OCI-LY7 (cell line): ENCODE measurements at regions not wholly inside any gene's neighbourhood (a gene's known extent, or its start where the extent isn't known, plus 50 kb on each side); places are given as distances from the start of the nearest gene placed in this dataset.

ENCODE experiments used
- BruUV-seq: library from RNA; stranded (reverse); fragments of 400-500 nt; replicated peaks from 2 replicates; lab custom pipeline; 2021; lab: Mats Ljungman, UMichigan
- CTCF ChIA-PET: fragments of 300-600 bp; sonication (Branson Sonifier 250); formaldehyde crosslinking; loops from one replicate; lab custom pipeline; 2022; ENCODE audit warnings: antibody characterized with exemption; ENCODE audit not compliant: unreplicated experiment; lab: Charles Lee
- POLR2A ChIA-PET: fragments of 300-600 bp; sonication (Branson Sonifier 250); formaldehyde crosslinking; loops from one replicate; lab custom pipeline; 2022; ENCODE audit warnings: antibody characterized with exemption; lab: Charles Lee
- DNase-seq: peaks from one replicate; pipeline ENCODE4 v3.0.0-alpha.2; 2015; ENCODE audit warnings: low spot score
- H2AFZ ChIP-seq: fragments of 200-600 bp; sonication (generic), shearing (Covaris generic); 2 replicates; pipeline ENCODE4 v1.6.1; 2014; ENCODE audit warnings: mild to moderate bottlenecking, antibody characterized with exemption, low read length, moderate library complexity
- H3K27ac ChIP-seq: fragments of 200-600 bp; sonication (generic); 2 replicates; pipeline ENCODE4 v1.5.1; 2014; ENCODE audit warnings: mixed run types, low read depth, mild to moderate bottlenecking, moderate library complexity, low read length, inconsistent platforms; ENCODE audit not compliant: poor library complexity, severe bottlenecking
- H3K36me3 ChIP-seq: fragments of 200-600 bp; sonication (generic); 2 replicates; pipeline ENCODE4 v1.6.1; 2014; ENCODE audit warnings: mild to moderate bottlenecking, antibody characterized with exemption, low read length, moderate library complexity, mixed read lengths; ENCODE audit not compliant: insufficient read depth
- H3K4me1 ChIP-seq: fragments of 200-600 bp; sonication (generic); 2 replicates; pipeline ENCODE4 v1.5.1; 2014; ENCODE audit warnings: mild to moderate bottlenecking, low read length; ENCODE audit not compliant: insufficient read depth, poor library complexity, severe bottlenecking
- H3K4me2 ChIP-seq: fragments of 200-600 bp; sonication (generic); 2 replicates; pipeline ENCODE4 v1.6.1; 2014; ENCODE audit warnings: mild to moderate bottlenecking, low read length
- H3K4me3 ChIP-seq: fragments of 200-600 bp; sonication (generic); 2 replicates; pipeline ENCODE4 v1.5.1; 2014; ENCODE audit warnings: mild to moderate bottlenecking, low read depth, low read length; ENCODE audit not compliant: poor library complexity, severe bottlenecking
- H3K79me2 ChIP-seq: fragments of 200-600 bp; sonication (generic); 2 replicates; pipeline ENCODE4 v1.6.1; 2016; ENCODE audit warnings: low read depth, mild to moderate bottlenecking, low read length, moderate library complexity, mixed read lengths; ENCODE audit not compliant: insufficient read depth
- H3K9me2 ChIP-seq: fragments of 200-600 bp; sonication (generic); 2 replicates; pipeline ENCODE4 v1.6.1; 2016; ENCODE audit warnings: mild to moderate bottlenecking, low read length, mixed read lengths; ENCODE audit not compliant: insufficient read depth
- H3K9me3 ChIP-seq: fragments of 200-600 bp; sonication (generic); 2 replicates; pipeline ENCODE4 v1.6.1; 2014; ENCODE audit warnings: mild to moderate bottlenecking, mixed run types, low read length, mixed read lengths
- H4K20me1 ChIP-seq: fragments of 200-600 bp; sonication (generic); 2 replicates; pipeline ENCODE4 v1.6.1; 2014; ENCODE audit warnings: mild to moderate bottlenecking, antibody characterized with exemption, low read length, moderate library complexity, mixed read lengths; ENCODE audit not compliant: insufficient read depth
- EZH2phosphoT487 ChIP-seq: fragments of 200-600 bp; sonication (generic); IDR thresholded peaks from 2 replicates; pipeline ENCODE4 v1.6.1; 2018; ENCODE audit warnings: low read depth, borderline replicate concordance, mild to moderate bottlenecking, mixed run types, antibody characterized with exemption, low read length, moderate library complexity, mixed read lengths
- intact Hi-C: fragments of 100-400 bp; cut with micrococcal nuclease; formaldehyde crosslinking; loops from one replicate; pipeline ENCODE4 v1.10.0; 2022; ENCODE audit not compliant: unreplicated experiment
- TF ChIP-seq, protein P1 (sequence below): fragments of 200-600 bp; sonication (generic); conservative IDR thresholded peaks from 2 replicates; pipeline ENCODE4 v1.5.1; 2014; ENCODE audit warnings: mild to moderate bottlenecking, antibody characterized with exemption, low read length, moderate library complexity, mixed read lengths

DNA sequence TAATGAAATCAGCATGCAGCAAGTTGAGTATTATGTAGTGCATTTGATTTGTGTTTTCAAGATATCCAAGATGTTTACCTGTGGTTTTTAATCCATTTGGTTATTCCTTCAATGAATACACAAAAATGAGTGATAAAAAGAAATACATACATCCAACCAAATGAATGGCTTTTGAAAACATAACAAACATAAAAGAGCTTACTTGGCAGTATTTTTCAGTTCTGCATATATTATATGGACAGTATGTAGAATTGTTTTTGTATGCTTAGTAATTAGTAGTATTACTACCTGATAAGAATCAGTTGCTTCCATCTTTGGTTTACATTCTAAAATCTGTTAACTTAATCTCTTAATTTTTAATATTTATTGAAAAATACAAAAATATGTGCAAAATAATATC lies 908.9 kb upstream of the AGA start:
- H3K9me2 ChIP-seq, result no peaks in the 10 kb centered on the region
- H3K4me3 ChIP-seq, result no peak overlapping the region
- no peaks in the 10 kb centered on the region for H3K36me3 ChIP-seq
- no peaks in the 10 kb centered on the region for H3K79me2 ChIP-seq
- TF ChIP-seq EZH2phosphoT487, result no peak
- TF ChIP-seq, protein P1, sequence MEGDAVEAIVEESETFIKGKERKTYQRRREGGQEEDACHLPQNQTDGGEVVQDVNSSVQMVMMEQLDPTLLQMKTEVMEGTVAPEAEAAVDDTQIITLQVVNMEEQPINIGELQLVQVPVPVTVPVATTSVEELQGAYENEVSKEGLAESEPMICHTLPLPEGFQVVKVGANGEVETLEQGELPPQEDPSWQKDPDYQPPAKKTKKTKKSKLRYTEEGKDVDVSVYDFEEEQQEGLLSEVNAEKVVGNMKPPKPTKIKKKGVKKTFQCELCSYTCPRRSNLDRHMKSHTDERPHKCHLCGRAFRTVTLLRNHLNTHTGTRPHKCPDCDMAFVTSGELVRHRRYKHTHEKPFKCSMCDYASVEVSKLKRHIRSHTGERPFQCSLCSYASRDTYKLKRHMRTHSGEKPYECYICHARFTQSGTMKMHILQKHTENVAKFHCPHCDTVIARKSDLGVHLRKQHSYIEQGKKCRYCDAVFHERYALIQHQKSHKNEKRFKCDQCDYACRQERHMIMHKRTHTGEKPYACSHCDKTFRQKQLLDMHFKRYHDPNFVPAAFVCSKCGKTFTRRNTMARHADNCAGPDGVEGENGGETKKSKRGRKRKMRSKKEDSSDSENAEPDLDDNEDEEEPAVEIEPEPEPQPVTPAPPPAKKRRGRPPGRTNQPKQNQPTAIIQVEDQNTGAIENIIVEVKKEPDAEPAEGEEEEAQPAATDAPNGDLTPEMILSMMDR, result no peak
- H3K4me2 ChIP-seq, result no peak overlapping the region
- POLR2A ChIA-PET, result interaction anchor here (0.6 kb wide), 1 partner anchor 945 kb away, joined by 4 read pairs; no protein-coding TSS in a partner anchor
- no peak overlapping the region for H3K27ac ChIP-seq
- no peaks in the 10 kb centered on the region for H3K4me1 ChIP-seq
- no peaks in the 10 kb centered on the region for H4K20me1 ChIP-seq
- intact Hi-C loops, result no loop called here
- CTCF ChIA-PET, result no interaction called here
- DNase-seq, result no peak
- H3K9me3 ChIP-seq, result no peaks in the 10 kb centered on the region
- no peak overlapping the region for H2AFZ ChIP-seq
- BruUV-seq, result no TSS peak

DNA sequence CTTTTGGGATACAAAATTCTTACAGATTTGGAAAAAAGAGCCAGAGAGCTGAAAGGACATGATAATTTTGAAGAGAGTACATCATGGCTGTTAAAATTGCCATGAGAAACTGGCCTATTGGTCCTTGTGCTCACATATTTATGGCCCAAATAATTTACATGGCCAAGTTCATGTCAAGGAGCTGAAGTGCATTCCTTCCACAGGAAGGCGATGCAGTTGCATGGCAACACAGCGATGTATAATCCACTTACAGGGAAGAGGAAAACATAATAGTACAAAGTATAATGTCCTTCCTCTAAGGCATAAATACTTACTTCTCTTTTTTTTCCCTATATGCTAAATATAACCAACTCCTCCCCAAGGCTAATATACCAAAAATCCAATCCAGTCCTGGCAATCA lies 914.5 kb upstream of the AGA start:
- CTCF ChIA-PET, result no interaction called here
- no peaks in the 10 kb centered on the region for H3K79me2 ChIP-seq
- no peaks in the 10 kb centered on the region for H3K9me2 ChIP-seq
- no peak for DNase-seq
- no peak overlapping the region for H2AFZ ChIP-seq
- H4K20me1 ChIP-seq, result no peaks in the 10 kb centered on the region
- no peak overlapping the region for H3K27ac ChIP-seq
- H3K36me3 ChIP-seq, result no peaks in the 10 kb centered on the region
- TF ChIP-seq EZH2phosphoT487, result no peak
- TF ChIP-seq, protein P1, result no peak
- H3K9me3 ChIP-seq, result no peaks in the 10 kb centered on the region
- H3K4me1 ChIP-seq, result no peaks in the 10 kb centered on the region
- no peak overlapping the region for H3K4me2 ChIP-seq
- no peak overlapping the region for H3K4me3 ChIP-seq
- no TSS peak for BruUV-seq
- POLR2A ChIA-PET, result no interaction called here
- intact Hi-C loops, result no loop called here

DNA sequence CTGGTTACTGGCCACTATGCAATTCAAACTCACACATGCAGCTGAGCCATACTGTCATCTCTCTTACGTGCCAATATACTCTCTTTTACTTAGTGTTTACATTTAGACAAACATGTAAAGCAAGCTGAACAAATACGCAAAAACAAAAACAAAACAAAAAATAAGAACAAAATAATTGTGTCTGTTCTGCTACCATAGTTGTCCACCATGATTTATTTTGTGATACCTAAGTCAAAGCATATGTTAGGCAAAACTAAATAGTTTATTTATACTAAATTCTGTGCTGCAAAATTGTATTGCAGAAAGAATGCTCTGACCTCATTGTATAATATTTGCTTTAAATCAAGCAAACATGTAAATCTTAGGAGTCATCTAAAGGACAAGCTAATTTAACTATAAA lies 943.2 kb upstream of the AGA start:
- CTCF ChIA-PET, result no interaction called here
- no peak overlapping the region for H3K27ac ChIP-seq
- no peak overlapping the region for H2AFZ ChIP-seq
- intact Hi-C loops, result no loop called here
- H3K36me3 ChIP-seq, result no peaks in the 10 kb centered on the region
- no peaks in the 10 kb centered on the region for H4K20me1 ChIP-seq
- TF ChIP-seq, protein P1, result no peak
- no peak for TF ChIP-seq EZH2phosphoT487
- POLR2A ChIA-PET, result no interaction called here
- H3K4me1 ChIP-seq, result no peaks in the 10 kb centered on the region
- H3K4me3 ChIP-seq, result no peak overlapping the region
- no peak for DNase-seq
- no TSS peak for BruUV-seq
- H3K9me2 ChIP-seq, result no peaks in the 10 kb centered on the region
- no peaks in the 10 kb centered on the region for H3K79me2 ChIP-seq
- H3K9me3 ChIP-seq, result no peaks in the 10 kb centered on the region
- no peak overlapping the region for H3K4me2 ChIP-seq
